ENCODE measurements at regions not wholly inside any gene's neighbourhood (a gene's known extent, or its start where the extent isn't known, plus 50 kb on each side); places are given as distances from the start of the nearest gene placed in this dataset.

GRCh38 chr4:14217401-14217800 is 589.9 kb upstream of the BOD1L1 start:
- no peaks in the 10 kb centered on the region for H3K27me3 ChIP-seq (ENCODE audit: control insufficient read depth, low read length)
- TF ChIP-seq EZH2phosphoT487 (IDR thresholded peaks at IDR 0.05; ENCODE audit: borderline replicate concordance, low read length) (no peak), CTCF (IDR thresholded peaks at IDR 0.05; ENCODE audit: low read depth, low read length, poor library complexity, severe bottlenecking) (no peak)
- no peaks in the 10 kb centered on the region for H3K36me3 ChIP-seq (ENCODE audit: control insufficient read depth, low read length)
- H3K4me1 ChIP-seq (ENCODE audit: control insufficient read depth, low read length), result no peaks in the 10 kb centered on the region
- H3K9me2 ChIP-seq (replicated peaks; ENCODE audit: control insufficient read depth, low read length), result no peaks in the 10 kb centered on the region
- H3F3A ChIP-seq (ENCODE audit: control insufficient read depth, insufficient read depth), result no peaks in the 10 kb centered on the region
- no peaks in the 10 kb centered on the region for H3K79me2 ChIP-seq (ENCODE audit: control insufficient read depth, low read length)
- H3K27ac ChIP-seq (ENCODE audit: low read depth, low read length), result no peak overlapping the region
- no peak overlapping the region for H3K4me3 ChIP-seq (ENCODE audit: low read length)
- H3K9me3 ChIP-seq (ENCODE audit: control insufficient read depth, insufficient read depth, low read length), result no peaks in the 10 kb centered on the region
- H3K4me2 ChIP-seq (ENCODE audit: low read length), result no peak overlapping the region
- H4K20me1 ChIP-seq (ENCODE audit: control insufficient read depth, insufficient read depth, low read depth, low read length), result no peaks in the 10 kb centered on the region

GRCh38 chr4:14218641-14219040 is 591.1 kb upstream of the BOD1L1 start:
- H3K4me2 ChIP-seq (ENCODE audit: low read length), result no peak overlapping the region
- no peaks in the 10 kb centered on the region for H4K20me1 ChIP-seq (ENCODE audit: control insufficient read depth, insufficient read depth, low read depth, low read length)
- no peaks in the 10 kb centered on the region for H3K36me3 ChIP-seq (ENCODE audit: control insufficient read depth, low read length)
- TF ChIP-seq EZH2phosphoT487 (IDR thresholded peaks at IDR 0.05; ENCODE audit: borderline replicate concordance, low read length), result no peak
- no peak for TF ChIP-seq CTCF (IDR thresholded peaks at IDR 0.05; ENCODE audit: low read depth, low read length, poor library complexity, severe bottlenecking)
- no peaks in the 10 kb centered on the region for H3K4me1 ChIP-seq (ENCODE audit: control insufficient read depth, low read length)
- no peaks in the 10 kb centered on the region for H3K79me2 ChIP-seq (ENCODE audit: control insufficient read depth, low read length)
- H3K27ac ChIP-seq (ENCODE audit: low read depth, low read length), result no peak overlapping the region
- no peak overlapping the region for H3K4me3 ChIP-seq (ENCODE audit: low read length)
- H3F3A ChIP-seq (ENCODE audit: control insufficient read depth, insufficient read depth), result no peaks in the 10 kb centered on the region
- H3K27me3 ChIP-seq (ENCODE audit: control insufficient read depth, low read length), result no peaks in the 10 kb centered on the region
- no peaks in the 10 kb centered on the region for H3K9me2 ChIP-seq (replicated peaks; ENCODE audit: control insufficient read depth, low read length)
- no peaks in the 10 kb centered on the region for H3K9me3 ChIP-seq (ENCODE audit: control insufficient read depth, insufficient read depth, low read length)

- Histone ChIP-seq H3K9me3 (ENCODE audit: control insufficient read depth, insufficient read depth, low read length) (no peaks in the 10 kb centered on the region), H3K4me1 (ENCODE audit: control insufficient read depth, low read length) (no peaks in the 10 kb centered on the region), H3K79me2 (ENCODE audit: control insufficient read depth, low read length) (no peaks in the 10 kb centered on the region), H3K27ac (ENCODE audit: low read depth, low read length) (no peak overlapping the region), H3K36me3 (ENCODE audit: control insufficient read depth, low read length) (no peaks in the 10 kb centered on the region), H4K20me1 (ENCODE audit: control insufficient read depth, insufficient read depth, low read depth, low read length) (no peaks in the 10 kb centered on the region), H3K4me3 (ENCODE audit: low read length) (no peak overlapping the region), H3K9me2 (replicated peaks; ENCODE audit: control insufficient read depth, low read length) (no peaks in the 10 kb centered on the region), H3K4me2 (ENCODE audit: low read length) (no peak overlapping the region), H3F3A (ENCODE audit: control insufficient read depth, insufficient read depth) (no peaks in the 10 kb centered on the region), H3K27me3 (ENCODE audit: control insufficient read depth, low read length) (no peaks in the 10 kb centered on the region)
- TF ChIP-seq CTCF (IDR thresholded peaks at IDR 0.05; ENCODE audit: low read depth, low read length, poor library complexity, severe bottlenecking), result no peak
- TF ChIP-seq EZH2phosphoT487 (IDR thresholded peaks at IDR 0.05; ENCODE audit: borderline replicate concordance, low read length), result no peak
Measured at GRCh38 chr4:14221176-14221575, 593.7 kb upstream of the BOD1L1 start.

All from DOHH2 (cell line).